ENCODE measurements at regions not wholly inside any gene's neighbourhood (a gene's known extent, or its start where the extent isn't known, plus 50 kb on each side); places are given as distances from the start of the nearest gene placed in this dataset.

DNA sequence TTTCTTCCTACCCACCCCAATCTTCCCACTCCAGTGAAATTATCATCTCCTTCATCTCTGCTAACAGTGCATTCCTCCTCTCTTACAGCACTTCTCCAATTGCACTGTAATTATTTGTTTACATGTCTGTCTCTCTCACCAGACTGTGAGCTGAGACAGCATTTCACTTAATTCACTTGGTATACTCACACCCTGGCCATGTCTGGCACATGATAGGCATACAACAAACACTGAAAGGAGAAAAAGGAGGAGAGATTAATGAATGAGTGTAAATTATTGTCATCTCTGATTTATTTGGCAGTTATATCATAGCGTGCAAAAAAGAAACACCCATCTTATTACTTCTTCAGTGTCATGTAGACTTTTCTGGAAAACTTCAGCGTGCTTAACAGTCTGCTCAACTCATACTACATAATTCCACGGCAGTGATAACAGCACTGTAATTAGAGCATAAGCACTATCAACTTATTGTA lies 452.3 kb downstream of the ADAMTS20 start:
- TF ChIP-seq, protein P1, sequence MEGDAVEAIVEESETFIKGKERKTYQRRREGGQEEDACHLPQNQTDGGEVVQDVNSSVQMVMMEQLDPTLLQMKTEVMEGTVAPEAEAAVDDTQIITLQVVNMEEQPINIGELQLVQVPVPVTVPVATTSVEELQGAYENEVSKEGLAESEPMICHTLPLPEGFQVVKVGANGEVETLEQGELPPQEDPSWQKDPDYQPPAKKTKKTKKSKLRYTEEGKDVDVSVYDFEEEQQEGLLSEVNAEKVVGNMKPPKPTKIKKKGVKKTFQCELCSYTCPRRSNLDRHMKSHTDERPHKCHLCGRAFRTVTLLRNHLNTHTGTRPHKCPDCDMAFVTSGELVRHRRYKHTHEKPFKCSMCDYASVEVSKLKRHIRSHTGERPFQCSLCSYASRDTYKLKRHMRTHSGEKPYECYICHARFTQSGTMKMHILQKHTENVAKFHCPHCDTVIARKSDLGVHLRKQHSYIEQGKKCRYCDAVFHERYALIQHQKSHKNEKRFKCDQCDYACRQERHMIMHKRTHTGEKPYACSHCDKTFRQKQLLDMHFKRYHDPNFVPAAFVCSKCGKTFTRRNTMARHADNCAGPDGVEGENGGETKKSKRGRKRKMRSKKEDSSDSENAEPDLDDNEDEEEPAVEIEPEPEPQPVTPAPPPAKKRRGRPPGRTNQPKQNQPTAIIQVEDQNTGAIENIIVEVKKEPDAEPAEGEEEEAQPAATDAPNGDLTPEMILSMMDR (IDR thresholded peaks at IDR 0.05) = no peak
- TF ChIP-seq EP300 (IDR thresholded peaks at IDR 0.05) = no peak
